GM12873 (cell line): ENCODE measurements at regions not wholly inside any gene's neighbourhood (a gene's known extent, or its start where the extent isn't known, plus 50 kb on each side); places are given as distances from the start of the nearest gene placed in this dataset.

ENCODE experiments used
- TF ChIP-seq, protein P1 (sequence below): IDR thresholded peaks from 2 replicates; pipeline ENCODE4 v1.5.1; 2012; ENCODE audit warnings: low read depth, mild to moderate bottlenecking, moderate library complexity, low read length, control low read depth; ENCODE audit not compliant: insufficient read depth; ENCODE audit errors: missing control alignments

DNA sequence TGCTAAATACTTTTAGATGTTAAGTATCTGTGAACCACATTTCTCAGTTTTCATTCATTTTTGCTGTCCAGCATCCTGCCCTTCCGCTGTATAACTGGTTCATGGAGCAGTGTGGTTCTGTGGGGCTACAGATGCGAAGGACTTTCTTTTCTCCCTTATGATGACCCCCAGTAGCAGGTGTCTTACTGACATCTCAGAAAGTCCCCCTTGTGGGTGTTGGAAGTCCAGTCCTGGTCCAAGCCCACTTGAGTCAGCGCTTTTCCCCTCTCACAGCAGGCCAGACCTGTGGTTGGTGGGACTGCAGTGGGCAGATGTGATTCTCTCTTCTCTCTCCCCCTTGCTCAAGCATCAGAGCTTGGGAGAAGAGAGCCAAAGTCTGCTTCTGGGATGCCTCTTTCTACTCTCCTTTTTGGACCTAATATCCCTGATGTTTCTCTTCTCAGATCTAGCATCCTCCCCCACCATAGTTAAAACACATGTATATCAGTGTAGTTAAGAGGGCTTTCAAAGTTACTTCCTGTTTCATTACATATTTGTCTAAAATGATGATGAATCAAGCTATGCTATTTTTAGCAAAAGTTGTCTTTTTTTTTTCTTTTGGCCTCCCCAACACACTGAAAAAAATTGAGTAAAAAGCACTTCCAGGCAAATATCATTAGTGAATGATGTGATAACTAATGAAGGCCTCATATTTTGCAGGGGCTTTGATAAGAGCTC is 119.5 kb upstream of the ZNF618 start:
- TF ChIP-seq, protein P1, sequence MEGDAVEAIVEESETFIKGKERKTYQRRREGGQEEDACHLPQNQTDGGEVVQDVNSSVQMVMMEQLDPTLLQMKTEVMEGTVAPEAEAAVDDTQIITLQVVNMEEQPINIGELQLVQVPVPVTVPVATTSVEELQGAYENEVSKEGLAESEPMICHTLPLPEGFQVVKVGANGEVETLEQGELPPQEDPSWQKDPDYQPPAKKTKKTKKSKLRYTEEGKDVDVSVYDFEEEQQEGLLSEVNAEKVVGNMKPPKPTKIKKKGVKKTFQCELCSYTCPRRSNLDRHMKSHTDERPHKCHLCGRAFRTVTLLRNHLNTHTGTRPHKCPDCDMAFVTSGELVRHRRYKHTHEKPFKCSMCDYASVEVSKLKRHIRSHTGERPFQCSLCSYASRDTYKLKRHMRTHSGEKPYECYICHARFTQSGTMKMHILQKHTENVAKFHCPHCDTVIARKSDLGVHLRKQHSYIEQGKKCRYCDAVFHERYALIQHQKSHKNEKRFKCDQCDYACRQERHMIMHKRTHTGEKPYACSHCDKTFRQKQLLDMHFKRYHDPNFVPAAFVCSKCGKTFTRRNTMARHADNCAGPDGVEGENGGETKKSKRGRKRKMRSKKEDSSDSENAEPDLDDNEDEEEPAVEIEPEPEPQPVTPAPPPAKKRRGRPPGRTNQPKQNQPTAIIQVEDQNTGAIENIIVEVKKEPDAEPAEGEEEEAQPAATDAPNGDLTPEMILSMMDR: no peak

DNA sequence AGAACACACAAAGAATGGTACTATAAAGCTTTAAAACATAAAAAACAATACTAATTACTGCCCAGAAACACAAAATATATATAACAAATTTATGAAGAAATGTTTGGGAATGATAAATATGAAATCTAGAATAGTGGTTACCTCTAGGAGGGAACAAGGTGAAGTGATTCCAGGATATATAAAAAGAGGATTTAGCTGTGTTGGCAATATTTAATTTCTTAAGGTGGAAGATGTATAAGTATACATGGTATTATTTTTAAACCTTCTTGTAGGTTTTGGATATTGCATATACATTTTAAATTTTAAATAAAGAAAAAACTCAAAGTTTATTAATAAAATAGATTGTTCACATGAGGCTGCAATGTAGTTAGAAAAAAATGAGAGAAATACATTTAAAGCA is 112.7 kb upstream of the ZNF618 start:
- TF ChIP-seq, protein P1: no peak

DNA sequence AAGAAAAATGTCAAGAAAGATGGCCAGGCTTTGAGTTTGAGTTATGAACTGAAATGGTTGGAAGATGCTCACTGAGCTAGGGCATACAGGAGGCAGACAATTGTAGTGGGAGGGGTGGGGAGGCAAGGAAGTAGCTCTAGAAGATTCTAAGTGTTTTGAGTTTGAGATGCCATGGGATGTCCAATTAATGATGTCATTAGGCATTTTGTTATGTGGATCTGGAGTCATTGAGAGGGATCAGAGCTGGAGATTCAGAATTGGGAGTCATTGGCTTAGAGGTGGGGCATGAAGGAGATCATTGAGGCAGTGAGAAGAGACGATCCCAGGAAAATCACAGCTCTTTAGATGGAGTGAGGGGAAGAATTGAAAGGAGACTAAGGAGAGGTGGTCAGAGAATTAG is 111.5 kb upstream of the ZNF618 start:
- TF ChIP-seq, protein P1: no peak

DNA sequence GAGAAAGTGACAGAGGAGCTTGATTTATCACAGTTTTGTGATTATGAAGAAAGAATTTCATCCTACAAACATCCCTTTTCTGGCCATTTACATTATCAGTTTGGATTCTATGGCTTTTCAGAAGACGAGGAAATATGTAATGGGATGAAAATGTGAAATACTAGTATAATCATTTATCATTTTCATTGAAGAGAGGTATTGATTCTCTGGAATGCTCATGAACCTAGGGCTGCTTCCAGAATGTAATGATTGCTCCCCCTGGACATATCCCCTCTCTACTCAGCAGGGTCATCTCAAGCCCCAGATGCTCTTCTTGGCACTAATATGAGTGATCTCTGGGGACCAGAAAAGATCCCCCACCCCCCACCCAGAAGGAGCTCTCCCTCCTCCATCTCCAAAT is 106.7 kb upstream of the ZNF618 start:
- TF ChIP-seq, protein P1: no peak

DNA sequence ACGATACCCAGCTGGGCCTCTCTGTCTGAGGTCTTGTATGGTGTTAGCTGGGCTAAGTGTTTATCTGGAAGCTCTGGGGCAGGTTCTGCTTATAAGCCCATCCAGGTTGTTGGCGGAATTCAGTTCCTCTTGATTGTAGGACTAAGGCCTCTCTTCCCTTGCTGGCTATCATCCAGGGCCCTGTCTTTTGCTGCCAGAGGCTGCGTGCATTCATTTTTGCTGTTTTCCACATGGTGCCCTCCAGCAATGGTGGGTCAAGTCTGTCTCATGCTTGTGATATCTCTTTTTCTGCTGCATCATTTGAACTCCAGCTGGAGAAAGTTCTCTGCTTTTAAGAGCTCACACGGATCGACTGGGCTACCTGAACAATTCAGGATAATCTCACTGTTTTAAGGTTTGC is 105.7 kb upstream of the ZNF618 start:
- TF ChIP-seq, protein P1: no peak

DNA sequence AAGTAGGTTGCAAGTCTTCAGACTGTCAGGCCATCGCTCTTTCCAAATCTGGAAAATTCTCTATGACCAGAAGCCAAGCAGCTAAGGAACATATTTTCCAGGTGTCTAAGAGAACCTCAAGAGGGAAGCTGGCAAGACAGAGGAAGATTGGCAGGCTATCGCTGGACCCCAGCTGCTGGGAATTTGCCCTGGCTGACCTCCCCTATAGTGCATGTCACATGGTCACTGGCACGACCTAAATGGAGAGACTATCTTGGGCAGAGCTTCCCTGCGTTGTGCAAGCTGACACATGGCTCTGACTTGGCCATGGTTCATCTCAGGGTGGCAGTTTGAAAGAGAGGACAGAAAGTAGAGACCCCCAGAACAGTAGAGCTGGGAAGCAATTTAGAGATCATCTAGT is 104.9 kb upstream of the ZNF618 start:
- TF ChIP-seq, protein P1: no peak

DNA sequence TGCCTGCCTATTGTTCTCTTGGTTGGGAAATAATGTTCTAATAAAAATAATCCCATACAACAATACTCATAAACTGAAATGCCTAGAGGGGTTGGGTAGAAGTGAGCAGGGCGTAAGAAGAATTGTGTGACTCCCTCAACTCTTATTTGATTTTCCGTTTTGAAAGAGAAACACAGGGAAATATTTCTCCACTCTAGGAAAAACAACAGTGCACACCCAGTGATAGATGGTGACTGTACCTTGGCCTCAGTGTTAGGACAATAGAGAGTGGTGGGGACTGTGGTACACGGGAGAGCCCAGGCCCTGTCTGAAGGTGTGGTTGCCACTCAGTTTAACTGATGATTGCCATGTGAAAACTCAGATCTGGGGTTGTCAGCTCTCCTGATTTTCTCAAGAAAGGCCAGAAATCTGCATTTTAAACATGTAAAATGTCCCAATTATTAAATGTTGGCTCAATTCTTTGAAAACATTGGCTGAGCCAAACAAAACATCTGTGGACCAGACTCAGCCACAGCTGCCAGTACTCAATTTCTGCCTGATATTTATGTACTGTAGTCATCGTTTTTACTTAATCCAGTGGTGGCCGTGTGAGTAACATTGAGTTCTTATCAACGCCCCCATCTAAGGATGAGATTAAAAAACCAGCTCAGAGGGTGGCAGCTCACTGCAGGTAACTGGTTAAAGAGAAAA is 103.8 kb upstream of the ZNF618 start:
- TF ChIP-seq, protein P1: no peak
